Mesendoderm (in vitro differentiated cells): ENCODE measurements at regions not wholly inside any gene's neighbourhood (a gene's known extent, or its start where the extent isn't known, plus 50 kb on each side); places are given as distances from the start of the nearest gene placed in this dataset.

ENCODE experiments used
- DNase-seq: peaks from one replicate; pipeline ENCODE4 v3.0.0; 2013
- H2AK5ac ChIP-seq: 2 replicates; pipeline ENCODE4 v1.6.1; 2013; ENCODE audit warnings: low read length, inconsistent platforms
- H2BK120ac ChIP-seq: 2 replicates; pipeline ENCODE4 v1.6.1; 2013; ENCODE audit warnings: low read depth, mild to moderate bottlenecking, low read length, moderate library complexity, mixed read lengths
- H2BK15ac ChIP-seq: replicated peaks from 2 replicates; pipeline ENCODE4 v1.6.1; 2013; ENCODE audit warnings: low read depth, mild to moderate bottlenecking, moderate library complexity
- H2BK5ac ChIP-seq: 2 replicates; pipeline ENCODE4 v1.6.1; 2013; ENCODE audit warnings: low read length, inconsistent platforms
- H3K18ac ChIP-seq: 2 replicates; pipeline ENCODE4 v1.6.1; 2013; ENCODE audit warnings: mild to moderate bottlenecking, low read length, mixed read lengths
- H3K23ac ChIP-seq: one replicate; pipeline ENCODE4 v1.6.1; 2013; ENCODE audit warnings: low read length
- H3K27ac ChIP-seq: 2 replicates; pipeline ENCODE4 v1.5.1; 2013; ENCODE audit warnings: low read depth, mild to moderate bottlenecking, inconsistent platforms, low read length, moderate library complexity
- H3K27me3 ChIP-seq: 2 replicates; pipeline ENCODE4 v1.6.1; 2013; ENCODE audit warnings: low read length, control low read depth, mild to moderate bottlenecking, inconsistent platforms; ENCODE audit not compliant: insufficient read depth, poor library complexity
- H3K36me3 ChIP-seq: 2 replicates; pipeline ENCODE4 v1.6.1; 2013; ENCODE audit warnings: low read length, inconsistent platforms; ENCODE audit not compliant: control insufficient read depth, insufficient read depth
- H3K4ac ChIP-seq: one replicate; pipeline ENCODE4 v1.6.1; 2013; ENCODE audit warnings: low read depth, mild to moderate bottlenecking, low read length, moderate library complexity
- H3K4me1 ChIP-seq: 2 replicates; pipeline ENCODE4 v1.6.1; 2013; ENCODE audit warnings: low read depth, low read length, inconsistent platforms; ENCODE audit not compliant: control insufficient read depth
- H3K4me2 ChIP-seq: 2 replicates; pipeline ENCODE4 v1.6.1; 2013; ENCODE audit warnings: low read length
- H3K4me3 ChIP-seq: 2 replicates; pipeline ENCODE4 v1.5.1; 2013; ENCODE audit warnings: mild to moderate bottlenecking, low read length
- H3K56ac ChIP-seq: one replicate; pipeline ENCODE4 v1.6.1; 2013; ENCODE audit warnings: low read length
- H3K79me1 ChIP-seq: 2 replicates; pipeline ENCODE4 v1.6.1; 2013; ENCODE audit warnings: low read length, inconsistent platforms
- H3K79me2 ChIP-seq: 2 replicates; pipeline ENCODE4 v1.6.1; 2013; ENCODE audit warnings: mild to moderate bottlenecking, low read length; ENCODE audit not compliant: control insufficient read depth, insufficient read depth
- H3K9ac ChIP-seq: 2 replicates; pipeline ENCODE4 v1.6.1; 2013; ENCODE audit warnings: low read length, inconsistent platforms
- H4K5ac ChIP-seq: one replicate; pipeline ENCODE4 v1.6.1; 2013; ENCODE audit warnings: low read length
- H4K8ac ChIP-seq: one replicate; pipeline ENCODE4 v1.6.1; 2013; ENCODE audit warnings: low read depth, mild to moderate bottlenecking, control low read depth, low read length, moderate library complexity
- WGBS: extraction: QIAGEN DNeasy Blood & Tissue Kit; methylation state at CpG from one replicate; pipeline ENCODE4 v1.1.7; 2013; ENCODE audit warnings: low lambda C conversion rate, missing lambda C conversion rate; ENCODE audit not compliant: insufficient coverage; ENCODE audit errors: extremely low coverage; 5-methylcytosine and 5-hydroxymethylcytosine counted together

DNA sequence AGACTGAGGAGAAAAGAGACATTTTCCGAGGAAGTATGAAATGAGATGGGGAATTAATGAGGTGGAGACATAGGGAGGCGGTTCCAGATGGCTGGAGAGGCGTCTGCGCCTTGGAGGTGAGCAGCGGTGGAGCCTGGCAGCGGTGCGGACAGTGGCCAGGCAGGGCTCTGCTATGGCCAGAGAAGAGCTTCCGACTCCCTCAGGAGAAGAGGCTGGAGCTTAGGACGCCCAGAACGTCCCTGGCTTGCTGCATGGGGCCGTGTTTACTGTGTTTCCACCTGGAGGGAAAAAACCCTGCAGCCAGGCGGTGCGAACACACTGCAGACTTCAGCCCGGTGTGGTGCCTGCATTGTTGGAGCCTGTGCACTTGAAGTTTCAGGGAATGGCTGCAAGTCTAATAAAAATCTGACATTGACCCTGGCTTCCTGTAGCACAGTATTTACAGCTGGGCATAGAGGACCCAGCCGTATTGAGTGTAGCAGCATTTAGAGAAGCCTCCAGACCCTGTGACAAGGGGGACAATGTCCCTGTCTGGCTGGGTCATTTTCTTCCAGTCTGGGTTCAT, 447.1 kb upstream of the MKI67 start:
- no CpG with 5 or more reads among the region's 15 CpGs for WGBS
- Histone ChIP-seq H3K27me3 (no peaks in the 10 kb centered on the region), H4K8ac (no peak overlapping the region), H3K36me3 (no peaks in the 10 kb centered on the region), H3K79me1 (no peaks in the 10 kb centered on the region), H3K27ac (no peak overlapping the region), H3K4me3 (no peak overlapping the region), H2AK5ac (no peak overlapping the region), H3K9ac (no peak overlapping the region), H3K56ac (no peak overlapping the region), H3K4ac (no peak overlapping the region), H3K79me2 (no peaks in the 10 kb centered on the region), H2BK120ac (no peak overlapping the region), H3K23ac (no peak overlapping the region), H3K18ac (peak overlapping the region; percentile 41), H2BK5ac (no peak overlapping the region), H3K4me2 (no peak overlapping the region), H3K4me1 (peaks cover 2% of the 10 kb centered on the region), H2BK15ac (no peak overlapping the region), H4K5ac (no peak overlapping the region)
- DNase-seq = no peak

DNA sequence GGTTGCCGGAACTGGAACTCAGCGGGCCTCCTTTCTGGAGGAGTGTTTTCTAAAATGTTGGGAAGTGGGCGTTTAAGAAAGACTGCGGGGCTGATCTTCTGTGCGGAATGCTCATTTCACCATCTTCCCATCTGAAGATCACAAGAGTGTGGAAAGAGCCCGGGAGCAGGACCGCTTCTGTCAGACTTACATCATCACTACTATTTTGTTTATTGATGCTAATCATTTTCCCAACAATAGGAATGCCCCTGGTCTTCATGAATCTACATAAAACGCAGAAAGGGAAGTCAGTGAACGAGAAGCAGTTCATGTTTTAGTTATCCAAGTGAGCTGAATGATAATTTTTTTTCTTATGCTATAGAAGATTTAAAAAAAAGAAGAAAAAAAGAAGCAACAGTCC, 447.8 kb upstream of the MKI67 start:
- Histone ChIP-seq H3K79me2 (no peaks in the 10 kb centered on the region), H2BK5ac (no peak overlapping the region), H3K4ac (no peak overlapping the region), H3K23ac (no peak overlapping the region), H3K56ac (no peak overlapping the region), H2AK5ac (no peak overlapping the region), H3K4me2 (no peak overlapping the region), H3K27me3 (no peaks in the 10 kb centered on the region), H4K5ac (no peak overlapping the region), H3K79me1 (no peaks in the 10 kb centered on the region), H3K27ac (no peak overlapping the region), H3K4me1 (peaks cover 4% of the 10 kb centered on the region), H3K36me3 (no peaks in the 10 kb centered on the region), H4K8ac (no peak overlapping the region), H3K18ac (peak overlapping the region; percentile 41), H2BK15ac (no peak overlapping the region), H3K9ac (no peak overlapping the region), H3K4me3 (no peak overlapping the region), H2BK120ac (no peak overlapping the region)
- no CpG with 5 or more reads among the region's 9 CpGs for WGBS
- no peak for DNase-seq

GRCh38 chr10:128574581-128575210, 448.5 kb upstream of the MKI67 start:
- DNase-seq = peak; percentile 72
- Histone ChIP-seq H3K36me3 (no peaks in the 10 kb centered on the region), H3K27ac (no peak overlapping the region), H4K8ac (no peak overlapping the region), H3K4me1 (peaks cover 5% of the 10 kb centered on the region), H3K56ac (no peak overlapping the region), H3K79me2 (no peaks in the 10 kb centered on the region), H3K18ac (no peak overlapping the region), H3K27me3 (no peaks in the 10 kb centered on the region), H2BK5ac (no peak overlapping the region), H3K4ac (no peak overlapping the region), H2BK15ac (no peak overlapping the region), H2BK120ac (no peak overlapping the region), H3K9ac (no peak overlapping the region), H3K79me1 (no peaks in the 10 kb centered on the region), H3K4me3 (no peak overlapping the region), H4K5ac (no peak overlapping the region), H2AK5ac (no peak overlapping the region), H3K23ac (no peak overlapping the region), H3K4me2 (no peak overlapping the region)
- no CpG with 5 or more reads among the region's 16 CpGs for WGBS

- H4K5ac ChIP-seq = no peak overlapping the region
- H2BK15ac ChIP-seq = no peak overlapping the region
- H2BK120ac ChIP-seq = peak overlapping the region; percentile 15
- no CpG with 5 or more reads among the region's 2 CpGs for WGBS
- H3K4me1 ChIP-seq = peaks cover 8% of the 10 kb centered on the region
- H3K4ac ChIP-seq = no peak overlapping the region
- H3K9ac ChIP-seq = no peak overlapping the region
- no peak overlapping the region for H3K4me3 ChIP-seq
- DNase-seq = no peak
- no peak overlapping the region for H3K27ac ChIP-seq
- no peak overlapping the region for H3K56ac ChIP-seq
- H3K36me3 ChIP-seq = no peaks in the 10 kb centered on the region
- H3K23ac ChIP-seq = no peak overlapping the region
- no peak overlapping the region for H2AK5ac ChIP-seq
- no peaks in the 10 kb centered on the region for H3K27me3 ChIP-seq
- no peak overlapping the region for H3K4me2 ChIP-seq
- H4K8ac ChIP-seq = no peak overlapping the region
- H3K79me1 ChIP-seq = no peaks in the 10 kb centered on the region
- H3K18ac ChIP-seq = no peak overlapping the region
- H2BK5ac ChIP-seq = no peak overlapping the region
- H3K79me2 ChIP-seq = no peaks in the 10 kb centered on the region
These were observed 449.5 kb upstream of the MKI67 start for GRCh38 chr10:128575761-128576160.

- no peak overlapping the region for H2BK5ac ChIP-seq
- H3K18ac ChIP-seq = peak overlapping the region; percentile 4
- DNase-seq = no peak
- H3K27ac ChIP-seq = no peak overlapping the region
- H2AK5ac ChIP-seq = no peak overlapping the region
- no peaks in the 10 kb centered on the region for H3K79me2 ChIP-seq
- no peak overlapping the region for H4K8ac ChIP-seq
- no peaks in the 10 kb centered on the region for H3K36me3 ChIP-seq
- H2BK120ac ChIP-seq = peak overlapping the region; percentile 15
- H3K23ac ChIP-seq = no peak overlapping the region
- peak overlapping the region; percentile 8 for H2BK15ac ChIP-seq
- no peak overlapping the region for H3K4me3 ChIP-seq
- H4K5ac ChIP-seq = no peak overlapping the region
- H3K9ac ChIP-seq = no peak overlapping the region
- H3K27me3 ChIP-seq = no peaks in the 10 kb centered on the region
- H3K4me2 ChIP-seq = no peak overlapping the region
- no peak overlapping the region for H3K4ac ChIP-seq
- no peaks in the 10 kb centered on the region for H3K79me1 ChIP-seq
- WGBS = no CpG with 5 or more reads among the region's 11 CpGs
- H3K4me1 ChIP-seq = peaks cover 8% of the 10 kb centered on the region
- no peak overlapping the region for H3K56ac ChIP-seq
These were observed 450.1 kb upstream of the MKI67 start for GRCh38 chr10:128576336-128576735.
